GM12873 (cell line): ENCODE measurements at regions not wholly inside any gene's neighbourhood (a gene's known extent, or its start where the extent isn't known, plus 50 kb on each side); places are given as distances from the start of the nearest gene placed in this dataset.

ENCODE experiments used
- TF ChIP-seq, protein P1 (sequence below): IDR thresholded peaks from 2 replicates; pipeline ENCODE4 v1.5.1; 2012; ENCODE audit warnings: low read depth, mild to moderate bottlenecking, moderate library complexity, low read length, control low read depth; ENCODE audit not compliant: insufficient read depth; ENCODE audit errors: missing control alignments

DNA sequence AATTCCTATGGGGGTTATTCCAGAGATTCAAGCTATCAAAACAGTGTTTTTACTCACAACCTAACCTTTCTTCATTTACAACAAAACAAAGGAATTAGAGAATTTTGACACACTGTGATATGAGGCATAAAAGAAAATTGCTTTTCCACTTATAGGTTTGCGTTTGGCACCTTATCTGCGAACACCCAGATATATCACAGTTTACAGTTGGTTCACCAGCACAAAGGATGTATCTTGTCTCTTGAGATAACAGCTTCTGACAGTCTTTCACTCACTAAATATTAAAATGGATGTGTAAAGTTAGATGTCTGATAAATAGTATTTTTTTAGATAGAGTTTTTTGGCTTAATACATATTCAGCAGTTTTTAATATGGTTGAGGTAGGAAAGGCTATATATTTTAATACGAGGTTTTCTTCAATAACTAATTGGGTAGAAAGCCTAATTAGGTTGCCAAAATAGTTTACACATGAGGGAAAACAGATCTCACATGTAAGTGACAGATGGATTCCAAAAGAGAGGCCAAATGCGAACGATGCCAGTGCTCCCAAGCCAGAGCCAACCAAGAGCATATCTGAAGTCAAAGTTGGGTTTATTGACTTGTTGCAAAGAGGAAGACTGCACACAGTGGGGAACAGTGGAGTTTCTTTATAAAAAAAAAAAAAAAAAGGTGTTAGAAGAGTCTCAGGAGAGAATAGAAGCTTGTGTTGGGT lies 1495.2 kb downstream of the MAT2B start:
- TF ChIP-seq, protein P1, sequence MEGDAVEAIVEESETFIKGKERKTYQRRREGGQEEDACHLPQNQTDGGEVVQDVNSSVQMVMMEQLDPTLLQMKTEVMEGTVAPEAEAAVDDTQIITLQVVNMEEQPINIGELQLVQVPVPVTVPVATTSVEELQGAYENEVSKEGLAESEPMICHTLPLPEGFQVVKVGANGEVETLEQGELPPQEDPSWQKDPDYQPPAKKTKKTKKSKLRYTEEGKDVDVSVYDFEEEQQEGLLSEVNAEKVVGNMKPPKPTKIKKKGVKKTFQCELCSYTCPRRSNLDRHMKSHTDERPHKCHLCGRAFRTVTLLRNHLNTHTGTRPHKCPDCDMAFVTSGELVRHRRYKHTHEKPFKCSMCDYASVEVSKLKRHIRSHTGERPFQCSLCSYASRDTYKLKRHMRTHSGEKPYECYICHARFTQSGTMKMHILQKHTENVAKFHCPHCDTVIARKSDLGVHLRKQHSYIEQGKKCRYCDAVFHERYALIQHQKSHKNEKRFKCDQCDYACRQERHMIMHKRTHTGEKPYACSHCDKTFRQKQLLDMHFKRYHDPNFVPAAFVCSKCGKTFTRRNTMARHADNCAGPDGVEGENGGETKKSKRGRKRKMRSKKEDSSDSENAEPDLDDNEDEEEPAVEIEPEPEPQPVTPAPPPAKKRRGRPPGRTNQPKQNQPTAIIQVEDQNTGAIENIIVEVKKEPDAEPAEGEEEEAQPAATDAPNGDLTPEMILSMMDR, result no peak

DNA sequence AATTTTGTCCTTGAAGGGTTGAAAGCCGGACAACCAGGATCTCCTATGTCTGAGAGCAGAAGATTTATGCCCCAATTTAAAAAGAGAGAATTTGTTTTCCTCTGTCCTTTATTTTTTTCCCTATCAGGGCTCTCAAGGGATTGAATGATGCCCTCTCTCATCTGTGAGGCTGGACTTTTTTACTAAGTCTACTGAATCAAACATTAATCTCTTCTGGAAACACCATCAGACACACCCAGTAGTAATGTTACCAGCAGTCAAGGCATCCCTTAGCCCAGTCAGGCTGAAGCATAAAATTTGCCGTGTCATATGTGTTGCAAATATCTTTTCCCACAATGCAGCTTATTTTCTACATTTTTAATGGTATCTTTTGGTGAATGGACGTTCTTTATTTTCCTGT lies 1497.9 kb downstream of the MAT2B start:
- TF ChIP-seq, protein P1, result no peak

DNA sequence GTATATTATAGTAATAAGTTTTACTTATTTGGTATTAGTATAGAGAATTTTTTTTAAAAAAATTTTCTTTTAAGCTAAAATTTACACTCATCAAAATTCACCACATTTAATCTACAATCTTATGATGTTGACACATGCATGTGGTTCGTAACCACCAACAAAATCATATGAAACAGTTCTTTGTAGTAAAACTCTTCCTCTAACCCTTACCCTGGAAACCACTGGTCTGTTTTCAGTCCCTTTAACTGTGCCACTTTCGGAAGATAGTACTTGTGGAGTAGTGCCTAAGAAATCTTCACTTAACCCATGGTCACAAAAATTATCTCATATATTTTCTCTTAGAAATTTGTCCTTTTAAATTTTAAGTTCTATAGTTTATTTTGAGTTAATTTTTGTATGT lies 1498.8 kb downstream of the MAT2B start:
- TF ChIP-seq, protein P1, result no peak

DNA sequence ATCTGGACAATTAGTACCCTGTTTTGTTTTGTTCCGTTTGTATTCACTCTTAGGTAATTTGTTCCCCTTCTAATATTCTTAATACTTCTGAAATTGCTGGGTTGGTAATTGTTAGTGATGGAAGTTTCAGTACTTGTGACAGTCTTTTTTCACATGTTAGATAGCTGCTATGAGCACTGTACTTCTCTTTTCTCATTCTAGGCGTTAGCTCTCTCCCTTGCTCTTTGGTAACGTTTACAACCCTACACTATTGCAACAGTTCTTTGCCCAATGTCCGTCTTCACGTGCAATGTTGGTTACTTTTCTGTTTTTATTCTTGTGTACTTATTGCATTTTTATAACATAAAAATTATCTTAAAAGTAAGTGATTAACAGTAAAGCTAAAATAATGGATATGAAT lies 1509.0 kb downstream of the MAT2B start:
- TF ChIP-seq, protein P1, result no peak

DNA sequence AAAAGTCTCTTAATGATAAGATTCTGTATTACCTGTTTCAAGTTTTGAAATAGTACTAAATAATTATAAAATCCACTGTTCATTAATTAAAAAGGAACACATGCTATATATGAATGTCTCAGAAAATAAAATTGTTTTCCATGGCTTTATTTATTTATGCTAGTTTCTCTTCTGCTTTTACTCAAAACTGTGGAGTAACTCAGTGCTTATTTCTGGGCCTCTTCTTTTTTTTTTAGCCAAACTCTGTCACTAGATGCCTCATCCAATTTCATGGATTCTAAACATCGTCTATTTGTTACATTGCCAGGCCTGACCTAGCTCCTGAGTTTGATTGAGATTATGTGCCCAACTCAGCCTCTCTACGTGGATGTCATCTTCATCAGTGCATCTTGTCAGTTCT lies 1509.7 kb downstream of the MAT2B start:
- TF ChIP-seq, protein P1, result no peak

DNA sequence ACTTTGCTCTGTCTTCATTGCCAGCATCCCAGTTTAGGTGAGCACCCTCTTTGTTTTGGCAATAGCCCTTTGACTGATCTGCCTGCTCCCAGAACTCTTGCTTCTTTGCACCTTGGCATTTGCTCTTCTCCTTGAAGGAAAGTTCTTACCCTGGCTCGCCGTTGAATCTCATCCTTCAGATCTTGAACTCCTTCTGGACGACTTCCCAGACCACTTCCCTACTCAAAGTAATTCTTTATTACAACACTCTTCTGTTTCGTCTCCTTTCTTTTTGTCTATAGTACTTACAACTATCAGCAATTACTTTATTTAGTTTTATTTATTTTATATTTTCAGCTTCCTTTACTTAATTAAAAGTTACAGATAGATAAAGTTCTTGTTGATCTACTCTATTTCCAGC lies 1510.1 kb downstream of the MAT2B start:
- TF ChIP-seq, protein P1, result no peak

DNA sequence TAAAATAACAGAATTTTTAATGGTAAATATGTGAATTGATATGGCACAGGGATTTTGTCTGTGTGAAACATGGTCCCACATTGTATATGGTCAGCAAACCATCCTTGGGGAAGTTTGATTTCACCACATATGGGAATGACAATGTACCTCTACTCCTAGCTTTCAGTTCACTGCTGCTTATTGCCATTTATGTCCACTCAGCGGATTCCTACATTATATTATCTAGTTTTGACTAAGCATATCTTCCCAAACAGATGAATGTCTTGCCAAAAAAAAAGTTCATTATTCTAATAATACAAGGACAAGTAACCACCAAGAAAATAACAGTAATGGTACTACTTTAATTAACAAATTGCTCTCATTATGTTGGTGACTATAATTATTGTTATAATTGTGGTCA lies 1521.6 kb downstream of the MAT2B start:
- TF ChIP-seq, protein P1, result no peak
